ENCODE measurements at regions not wholly inside any gene's neighbourhood (a gene's known extent, or its start where the extent isn't known, plus 50 kb on each side); places are given as distances from the start of the nearest gene placed in this dataset.

DNA sequence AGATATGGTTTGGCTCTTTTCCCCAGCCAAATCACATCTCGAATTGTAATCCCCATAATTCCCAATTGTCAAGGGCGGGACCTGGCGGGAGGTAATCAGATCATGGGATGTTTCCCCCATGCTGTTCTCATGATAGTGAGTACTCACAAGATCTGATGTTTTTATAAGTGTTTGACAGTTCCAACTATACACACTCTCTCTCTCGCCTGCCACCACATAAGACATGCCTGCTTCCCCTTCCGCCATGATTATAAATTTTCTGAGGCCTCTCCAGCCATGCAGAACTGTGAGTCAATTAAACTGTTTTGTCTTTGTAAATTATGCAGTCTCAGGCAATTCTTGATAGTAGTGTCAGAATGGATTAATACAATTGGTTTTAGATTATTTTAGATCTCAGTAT, 475.7 kb upstream of the CYLC2 start:
- DNase-seq, result no peak
- no peaks in the 10 kb centered on the region for H3K9me3 ChIP-seq
- no peaks in the 10 kb centered on the region for H3K4me1 ChIP-seq
- TF ChIP-seq, protein P1, sequence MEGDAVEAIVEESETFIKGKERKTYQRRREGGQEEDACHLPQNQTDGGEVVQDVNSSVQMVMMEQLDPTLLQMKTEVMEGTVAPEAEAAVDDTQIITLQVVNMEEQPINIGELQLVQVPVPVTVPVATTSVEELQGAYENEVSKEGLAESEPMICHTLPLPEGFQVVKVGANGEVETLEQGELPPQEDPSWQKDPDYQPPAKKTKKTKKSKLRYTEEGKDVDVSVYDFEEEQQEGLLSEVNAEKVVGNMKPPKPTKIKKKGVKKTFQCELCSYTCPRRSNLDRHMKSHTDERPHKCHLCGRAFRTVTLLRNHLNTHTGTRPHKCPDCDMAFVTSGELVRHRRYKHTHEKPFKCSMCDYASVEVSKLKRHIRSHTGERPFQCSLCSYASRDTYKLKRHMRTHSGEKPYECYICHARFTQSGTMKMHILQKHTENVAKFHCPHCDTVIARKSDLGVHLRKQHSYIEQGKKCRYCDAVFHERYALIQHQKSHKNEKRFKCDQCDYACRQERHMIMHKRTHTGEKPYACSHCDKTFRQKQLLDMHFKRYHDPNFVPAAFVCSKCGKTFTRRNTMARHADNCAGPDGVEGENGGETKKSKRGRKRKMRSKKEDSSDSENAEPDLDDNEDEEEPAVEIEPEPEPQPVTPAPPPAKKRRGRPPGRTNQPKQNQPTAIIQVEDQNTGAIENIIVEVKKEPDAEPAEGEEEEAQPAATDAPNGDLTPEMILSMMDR (IDR thresholded peaks at IDR 0.05; ENCODE audit: low read depth, low read length), result no peak
- no peak overlapping the region for H3K4me3 ChIP-seq (ENCODE audit: low read depth, low read length)
- H3K36me3 ChIP-seq, result no peaks in the 10 kb centered on the region
- no peaks in the 10 kb centered on the region for H3K27me3 ChIP-seq

DNA sequence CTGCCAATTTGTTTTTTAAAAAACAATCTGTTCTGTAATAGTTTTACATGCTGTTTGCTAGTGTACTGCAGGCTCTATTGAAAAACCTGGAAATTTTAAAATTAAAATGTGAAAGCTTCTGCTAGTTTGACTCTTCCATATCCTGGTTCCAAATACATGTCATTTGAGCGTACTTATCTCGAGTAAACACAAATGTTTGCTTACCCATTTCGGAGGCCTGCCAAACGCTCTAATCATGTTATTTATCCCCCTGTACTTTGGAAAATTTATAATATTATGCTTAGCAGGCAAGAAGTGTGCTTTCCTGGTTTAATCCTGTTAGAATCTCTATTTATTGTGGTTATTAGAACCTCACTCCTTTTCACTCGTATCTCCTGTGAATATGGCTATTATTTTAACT, 476.8 kb upstream of the CYLC2 start:
- Histone ChIP-seq H3K36me3 (no peaks in the 10 kb centered on the region), H3K4me1 (no peaks in the 10 kb centered on the region), H3K4me3 (ENCODE audit: low read depth, low read length) (no peak overlapping the region), H3K9me3 (no peaks in the 10 kb centered on the region), H3K27me3 (no peaks in the 10 kb centered on the region)
- TF ChIP-seq, protein P1 (IDR thresholded peaks at IDR 0.05; ENCODE audit: low read depth, low read length), result no peak
- no peak for DNase-seq

DNA sequence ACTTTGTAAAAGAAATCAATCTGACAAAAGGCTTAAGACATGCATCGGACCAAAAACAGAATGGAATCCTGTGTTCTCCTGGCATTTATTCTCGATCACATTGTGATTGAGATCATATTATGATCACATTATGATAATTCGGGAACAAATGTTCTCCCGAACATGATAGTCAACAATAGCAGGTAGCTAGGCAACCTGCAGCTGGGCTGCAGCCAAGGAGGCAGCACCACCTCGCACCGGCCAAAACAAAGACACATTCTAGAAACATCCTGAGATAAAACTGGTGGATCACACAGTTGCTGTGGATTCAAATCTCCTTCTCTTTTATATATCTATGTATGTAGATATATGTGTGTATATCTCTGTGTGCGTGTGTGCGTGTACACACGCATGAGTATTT, 480.6 kb upstream of the CYLC2 start:
- H3K27me3 ChIP-seq, result no peaks in the 10 kb centered on the region
- no peaks in the 10 kb centered on the region for H3K9me3 ChIP-seq
- TF ChIP-seq, protein P1 (IDR thresholded peaks at IDR 0.05; ENCODE audit: low read depth, low read length), result no peak
- H3K4me1 ChIP-seq, result no peaks in the 10 kb centered on the region
- no peak for DNase-seq
- no peak overlapping the region for H3K4me3 ChIP-seq (ENCODE audit: low read depth, low read length)
- no peaks in the 10 kb centered on the region for H3K36me3 ChIP-seq

DNA sequence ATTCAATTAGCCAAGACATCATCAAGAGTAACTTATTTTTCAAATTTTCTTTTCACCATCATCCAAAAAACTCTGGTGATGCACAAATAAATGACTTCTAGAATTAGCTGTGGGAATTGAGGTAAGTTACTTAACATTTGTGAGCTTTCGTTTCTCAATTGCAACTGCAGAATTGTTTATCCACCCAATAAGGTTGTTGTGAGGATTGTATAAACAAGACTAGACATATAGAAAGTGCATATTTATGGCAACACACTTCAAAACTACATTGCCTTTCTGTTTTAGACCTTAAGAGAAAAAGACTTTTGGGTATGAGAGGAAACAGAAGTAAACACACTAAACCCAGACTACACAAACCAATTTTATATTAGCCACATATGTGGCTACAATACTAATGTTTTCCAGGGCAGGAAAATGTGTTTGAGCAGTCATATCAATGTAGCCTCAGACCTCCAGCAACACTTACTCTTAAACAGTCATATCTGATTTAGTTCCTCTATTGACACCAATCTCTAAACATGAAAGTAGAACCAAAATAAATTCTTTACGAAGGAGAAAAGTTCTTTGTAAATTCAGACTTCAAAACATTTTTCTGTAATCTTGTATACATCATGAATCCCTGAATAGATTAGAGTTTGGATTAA, 488.0 kb upstream of the CYLC2 start:
- no peak overlapping the region for H3K4me3 ChIP-seq (ENCODE audit: low read depth, low read length)
- TF ChIP-seq, protein P1 (IDR thresholded peaks at IDR 0.05; ENCODE audit: low read depth, low read length), result no peak
- H3K4me1 ChIP-seq, result no peaks in the 10 kb centered on the region
- H3K36me3 ChIP-seq, result no peaks in the 10 kb centered on the region
- DNase-seq, result no peak
- no peaks in the 10 kb centered on the region for H3K27me3 ChIP-seq
- no peaks in the 10 kb centered on the region for H3K9me3 ChIP-seq

DNA sequence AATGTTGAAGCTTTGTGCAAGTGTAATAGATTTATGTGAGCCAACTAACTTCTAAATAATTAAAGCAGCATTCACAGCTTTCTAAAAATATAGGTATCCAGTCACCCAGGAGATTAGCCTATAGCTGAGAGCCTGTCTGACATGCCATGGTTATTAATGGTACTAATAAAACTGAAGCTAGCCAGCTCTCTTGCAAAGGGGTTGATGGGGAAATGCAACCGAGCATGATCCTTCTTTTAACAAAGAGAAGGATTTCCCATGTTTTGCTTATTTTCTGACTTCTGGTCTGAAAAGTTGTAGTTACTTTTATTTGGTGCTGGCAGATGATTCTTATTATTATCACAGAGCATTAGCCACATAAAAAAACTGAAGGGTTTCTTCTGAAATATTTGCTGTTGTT, 488.7 kb upstream of the CYLC2 start:
- no peaks in the 10 kb centered on the region for H3K27me3 ChIP-seq
- no peaks in the 10 kb centered on the region for H3K9me3 ChIP-seq
- no peaks in the 10 kb centered on the region for H3K36me3 ChIP-seq
- TF ChIP-seq, protein P1 (IDR thresholded peaks at IDR 0.05; ENCODE audit: low read depth, low read length), result no peak
- no peak for DNase-seq
- no peaks in the 10 kb centered on the region for H3K4me1 ChIP-seq
- H3K4me3 ChIP-seq (ENCODE audit: low read depth, low read length), result no peak overlapping the region

DNA sequence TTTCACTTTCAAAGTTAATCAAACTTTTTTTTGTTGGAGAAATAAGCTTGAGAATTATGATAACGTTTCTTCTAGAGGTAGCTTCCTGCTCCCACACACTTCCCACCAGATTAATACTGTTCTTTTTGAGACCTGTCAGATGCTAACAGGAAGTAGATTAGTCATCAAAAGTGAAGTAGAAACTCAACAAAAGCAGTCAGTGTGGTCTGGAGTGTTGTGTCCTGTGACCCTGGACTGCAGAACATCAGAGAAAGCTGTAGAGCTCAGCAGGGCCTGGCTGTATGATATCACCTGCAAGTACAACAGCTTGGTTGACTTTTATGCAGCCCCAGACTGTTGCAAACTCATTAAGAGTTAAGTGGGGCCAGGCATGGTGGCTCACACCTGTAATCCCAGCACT, 495.7 kb upstream of the CYLC2 start:
- Histone ChIP-seq H3K4me1 (no peaks in the 10 kb centered on the region), H3K4me3 (ENCODE audit: low read depth, low read length) (no peak overlapping the region), H3K9me3 (no peaks in the 10 kb centered on the region; the same call in 1 of the 2 replicates), H3K36me3 (no peaks in the 10 kb centered on the region), H3K27me3 (no peaks in the 10 kb centered on the region)
- TF ChIP-seq, protein P1 (IDR thresholded peaks at IDR 0.05; ENCODE audit: low read depth, low read length), result no peak
- no peak for DNase-seq

Measured in BE2C (cell line).